ENCODE measurements at regions not wholly inside any gene's neighbourhood (a gene's known extent, or its start where the extent isn't known, plus 50 kb on each side); places are given as distances from the start of the nearest gene placed in this dataset.

DNA sequence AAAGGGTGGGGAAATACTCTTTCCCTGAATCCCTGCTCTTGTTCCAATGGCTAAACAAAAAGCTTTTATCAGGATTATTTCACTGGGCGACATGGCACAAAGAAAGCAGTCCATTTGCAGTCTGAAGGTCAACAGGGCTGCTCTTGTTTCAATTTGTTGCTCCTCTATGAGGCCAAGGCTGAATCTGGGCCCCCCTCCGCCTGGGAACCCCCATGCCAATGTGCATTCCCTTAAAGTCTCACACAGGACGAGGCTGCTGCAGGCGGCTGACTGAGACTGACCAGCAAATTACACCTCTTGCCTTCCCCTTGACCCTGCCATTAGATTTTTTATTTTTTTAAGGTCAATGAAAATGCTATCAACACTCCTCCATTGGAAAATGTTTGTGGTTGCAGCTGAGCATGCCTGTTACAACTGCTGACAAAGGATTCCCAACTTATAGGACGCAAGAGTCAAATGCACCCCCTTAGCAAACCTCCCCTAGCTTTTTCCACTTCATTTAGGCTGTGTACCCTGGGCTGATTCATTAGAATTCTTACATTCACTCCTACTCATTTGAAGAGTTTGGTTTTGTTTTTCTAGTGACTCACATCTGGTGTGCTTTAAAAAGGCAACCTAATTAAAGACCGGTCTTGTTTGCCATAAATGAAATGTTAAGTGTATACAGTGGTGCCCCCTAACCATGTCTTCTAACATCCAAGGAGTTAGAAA is 60.8 kb upstream of the ARHGEF3 start:
- no peak for DNase-seq

DNA sequence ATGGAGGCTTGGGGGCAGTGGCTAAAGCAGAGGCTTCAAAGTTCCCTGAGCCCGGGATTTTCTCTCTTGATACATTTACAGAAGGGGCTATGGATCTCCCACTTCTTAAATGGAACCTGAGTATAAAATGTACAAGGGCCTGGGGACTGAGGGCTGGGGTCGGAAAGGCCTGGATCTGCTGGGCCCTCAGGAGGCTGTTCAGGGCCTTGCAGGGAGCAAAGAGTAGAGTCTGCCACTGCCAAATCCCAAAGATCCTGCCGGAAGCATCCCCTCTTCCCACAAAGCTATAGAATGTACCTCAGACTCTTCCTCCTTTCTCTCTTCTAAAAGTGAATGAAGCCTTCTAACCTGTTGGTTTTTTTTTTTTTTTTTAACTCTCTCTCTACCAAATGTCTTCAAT is 59.8 kb upstream of the ARHGEF3 start:
- no peak for DNase-seq

DNA sequence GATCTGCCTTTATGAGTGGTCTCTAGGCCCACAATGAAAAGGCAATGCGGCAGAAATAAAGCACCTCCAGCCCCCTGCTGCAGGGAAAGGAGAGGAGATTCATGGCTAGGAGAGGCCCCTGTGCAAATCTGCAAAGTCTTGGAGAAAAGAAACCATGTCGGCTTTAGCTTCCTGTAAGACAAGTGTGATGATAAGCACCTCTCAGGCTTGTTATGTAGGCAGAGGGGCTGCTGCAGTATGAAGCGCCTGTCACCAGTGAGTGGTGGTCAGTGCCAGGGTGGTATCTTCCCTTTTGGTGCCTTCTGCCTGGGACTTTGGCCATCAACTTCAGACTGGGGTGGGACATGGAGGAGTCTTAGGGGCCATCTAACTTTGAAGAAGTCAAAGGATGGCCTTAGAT is 59.2 kb upstream of the ARHGEF3 start:
- DNase-seq, result no peak

DNA sequence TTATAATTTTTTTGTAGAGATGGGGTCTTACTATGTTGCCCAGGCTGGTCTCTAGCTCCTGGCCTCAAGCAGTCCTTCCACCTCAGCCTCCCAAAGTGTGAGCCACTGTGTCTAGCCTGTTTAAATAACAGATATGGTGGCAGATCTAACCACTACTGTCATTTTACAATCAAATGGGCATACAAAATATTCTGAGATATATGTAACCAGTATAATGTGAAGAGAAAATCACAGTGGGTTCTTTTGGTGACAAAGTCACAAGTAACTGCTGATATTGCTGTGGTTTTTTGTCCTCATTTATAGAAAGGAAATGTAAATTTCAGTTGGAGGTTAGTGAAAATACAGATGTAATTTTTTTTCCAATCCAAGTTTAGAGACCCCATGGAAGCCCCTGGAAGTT is 58.6 kb upstream of the ARHGEF3 start:
- no peak for DNase-seq

DNA sequence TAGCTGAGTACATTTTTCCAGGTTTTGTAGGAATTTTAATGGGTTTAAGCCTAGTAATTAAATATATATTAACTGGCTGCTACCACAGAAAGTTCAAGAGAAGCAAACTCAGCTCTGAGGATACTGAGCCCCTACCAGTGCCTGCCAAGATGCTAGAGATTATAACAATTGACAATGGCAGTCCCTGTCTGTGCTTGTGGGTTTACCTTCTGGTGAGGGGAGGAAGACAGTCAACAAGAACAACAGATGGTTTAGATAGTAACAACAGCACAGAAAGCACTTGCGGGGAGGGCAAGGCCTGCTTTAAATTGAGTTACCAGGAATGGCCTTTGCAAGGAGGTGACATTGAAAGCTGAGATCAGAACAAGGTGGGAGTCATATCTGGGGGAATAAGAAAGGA is 56.6 kb upstream of the ARHGEF3 start:
- DNase-seq, result no peak

DNA sequence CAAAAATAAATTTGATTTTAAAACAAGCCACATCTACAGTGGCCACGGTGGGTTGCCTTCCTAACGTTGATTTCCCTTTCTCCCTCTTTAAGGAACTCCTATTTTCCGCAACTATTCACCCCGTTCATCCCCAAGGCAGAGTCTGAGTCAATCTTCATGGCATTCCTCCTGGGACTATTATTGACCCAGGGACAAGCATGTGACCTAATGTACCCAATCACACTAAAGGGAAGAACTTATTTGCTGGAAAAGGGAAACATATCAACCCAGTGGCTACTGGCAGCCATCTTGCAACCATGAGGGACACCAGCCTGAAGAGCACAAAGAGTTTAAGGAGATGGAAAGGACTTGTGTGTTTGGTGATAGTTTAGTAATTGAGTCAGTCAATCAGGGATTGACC is 55.4 kb upstream of the ARHGEF3 start:
- DNase-seq, result no peak

DNA sequence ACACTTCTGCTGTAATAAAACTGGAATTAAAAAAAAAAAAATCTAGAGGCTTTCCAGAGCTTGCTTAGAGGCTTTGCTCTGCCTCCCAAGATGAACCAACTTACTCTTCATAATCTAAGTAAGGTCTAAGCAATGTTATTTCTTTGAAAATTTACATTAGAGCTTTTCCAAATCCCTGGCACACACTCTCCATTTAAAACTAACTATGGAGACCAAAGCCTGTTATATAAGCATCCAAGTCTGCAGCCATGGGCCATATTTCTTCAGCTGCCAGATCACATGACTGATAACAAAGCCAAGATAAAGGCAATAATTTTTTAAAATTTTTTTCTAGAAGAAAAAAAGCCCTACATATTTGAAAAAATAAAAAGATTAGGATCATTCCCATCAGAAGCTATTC is 55.0 kb upstream of the ARHGEF3 start:
- no peak for DNase-seq

DNA sequence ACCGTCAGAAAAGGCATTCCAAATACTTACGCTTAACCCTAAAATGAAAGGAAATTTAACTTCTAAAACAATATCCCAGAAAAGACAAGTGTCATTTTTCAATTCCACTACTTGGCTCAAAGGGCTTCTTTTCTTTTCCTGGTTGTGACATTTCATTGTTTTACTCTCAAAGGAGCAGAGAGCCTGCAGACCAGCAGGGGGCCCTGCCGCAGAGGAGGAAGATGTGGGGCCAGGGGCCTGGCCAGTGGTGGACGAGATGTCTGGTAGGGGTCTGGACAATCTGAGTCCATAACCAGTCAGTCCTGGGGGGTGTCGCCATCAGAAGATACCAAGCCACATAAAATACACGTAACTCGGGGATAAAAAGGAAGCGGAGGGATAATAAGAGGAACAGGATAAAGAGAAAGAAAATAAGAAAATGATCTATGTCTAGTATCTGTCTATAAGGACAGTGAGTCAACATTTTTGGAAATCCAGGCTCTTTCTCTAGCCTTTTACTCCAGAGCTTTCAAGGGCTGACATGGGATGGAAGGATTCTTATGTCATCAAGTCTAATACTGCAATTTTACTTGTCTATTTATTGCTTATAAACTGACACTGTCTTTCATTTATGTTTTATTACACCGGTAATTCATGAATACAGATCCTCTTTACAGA is 54.2 kb upstream of the ARHGEF3 start:
- no peak for DNase-seq

DNA sequence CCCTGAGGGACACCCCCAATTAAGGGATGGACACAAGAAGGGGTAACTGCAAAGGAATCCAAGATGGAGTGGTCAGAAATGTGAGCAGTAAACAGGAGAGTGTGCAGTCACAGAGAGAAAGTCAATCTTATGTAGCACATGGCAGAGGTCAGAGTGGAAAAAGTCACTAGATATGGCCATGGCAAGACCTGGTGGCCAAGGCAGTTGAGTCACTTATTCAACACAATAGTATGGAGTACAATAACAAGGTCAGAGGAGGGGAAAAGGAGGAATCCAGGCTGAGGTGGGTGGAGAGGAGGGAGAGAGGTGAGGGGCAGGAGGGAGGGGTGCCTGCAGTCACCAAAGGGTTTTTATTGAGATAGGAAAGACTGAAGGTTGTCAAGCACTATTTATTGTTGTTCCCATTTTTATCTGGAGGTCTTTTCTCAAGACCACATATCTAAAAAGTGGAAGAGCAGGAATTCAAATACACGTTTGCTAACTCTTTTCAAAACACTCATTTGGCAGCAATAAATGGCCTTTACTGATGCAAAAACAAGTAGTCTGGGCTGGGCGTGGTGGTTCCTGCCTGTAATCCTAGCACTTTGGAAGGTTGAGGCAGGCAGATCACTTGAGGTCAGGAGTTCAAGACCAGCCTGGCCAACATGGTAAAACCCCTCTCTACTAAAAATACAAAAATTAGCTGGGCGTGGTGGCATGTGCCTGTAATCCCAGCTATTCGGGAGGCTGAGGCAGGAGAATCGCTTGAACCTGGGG is 53.3 kb upstream of the ARHGEF3 start:
- DNase-seq, result no peak

DNA sequence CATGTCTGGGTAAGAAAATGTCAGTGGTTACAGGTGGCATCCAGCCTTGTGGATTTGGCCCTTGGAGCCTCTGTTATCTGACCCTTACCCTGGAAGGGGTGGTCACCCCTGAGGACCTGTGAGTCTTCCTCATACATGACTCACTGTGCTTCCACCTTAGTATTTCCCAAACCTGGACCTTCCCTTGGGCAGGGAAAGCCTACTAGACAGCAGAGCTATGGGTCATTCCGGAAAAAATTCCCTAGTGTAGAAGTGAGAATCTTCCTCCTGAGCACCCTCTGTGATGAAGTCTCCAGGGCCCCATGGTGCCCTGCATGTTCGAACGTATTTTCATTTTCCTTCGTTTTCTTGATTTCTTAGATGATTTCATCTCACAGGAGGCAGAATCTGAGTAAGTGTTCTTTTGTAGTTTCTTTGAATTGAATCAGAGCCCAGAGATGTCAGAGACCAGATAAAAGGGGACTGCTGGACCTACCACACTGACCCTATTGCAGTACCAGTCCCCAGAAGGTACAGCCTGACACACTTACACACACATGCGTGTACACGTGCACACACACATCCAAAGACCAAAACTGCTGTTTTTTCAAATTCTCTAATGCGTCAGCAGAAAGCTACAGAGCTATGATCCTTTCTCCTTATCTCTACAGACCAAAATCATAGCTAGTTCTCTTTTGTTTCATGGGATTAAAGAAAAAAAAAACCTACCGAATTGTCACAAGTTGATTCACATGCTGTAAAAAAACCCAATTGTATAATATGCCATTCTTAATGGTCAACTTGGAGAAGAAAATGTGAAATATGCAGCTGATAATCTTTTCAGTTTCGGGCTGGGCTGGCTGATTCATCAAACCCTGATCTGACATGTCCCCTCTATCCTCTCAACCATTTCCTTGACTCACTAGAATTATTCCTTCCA is 50.5 kb upstream of the ARHGEF3 start:
- no peak for DNase-seq

All from activated CD4-positive, alpha-beta T cell treated with anti-CD3 and anti-CD28 coated beads for 1 hour (primary cell).